ENCODE measurements at regions not wholly inside any gene's neighbourhood (a gene's known extent, or its start where the extent isn't known, plus 50 kb on each side); places are given as distances from the start of the nearest gene placed in this dataset.

DNA sequence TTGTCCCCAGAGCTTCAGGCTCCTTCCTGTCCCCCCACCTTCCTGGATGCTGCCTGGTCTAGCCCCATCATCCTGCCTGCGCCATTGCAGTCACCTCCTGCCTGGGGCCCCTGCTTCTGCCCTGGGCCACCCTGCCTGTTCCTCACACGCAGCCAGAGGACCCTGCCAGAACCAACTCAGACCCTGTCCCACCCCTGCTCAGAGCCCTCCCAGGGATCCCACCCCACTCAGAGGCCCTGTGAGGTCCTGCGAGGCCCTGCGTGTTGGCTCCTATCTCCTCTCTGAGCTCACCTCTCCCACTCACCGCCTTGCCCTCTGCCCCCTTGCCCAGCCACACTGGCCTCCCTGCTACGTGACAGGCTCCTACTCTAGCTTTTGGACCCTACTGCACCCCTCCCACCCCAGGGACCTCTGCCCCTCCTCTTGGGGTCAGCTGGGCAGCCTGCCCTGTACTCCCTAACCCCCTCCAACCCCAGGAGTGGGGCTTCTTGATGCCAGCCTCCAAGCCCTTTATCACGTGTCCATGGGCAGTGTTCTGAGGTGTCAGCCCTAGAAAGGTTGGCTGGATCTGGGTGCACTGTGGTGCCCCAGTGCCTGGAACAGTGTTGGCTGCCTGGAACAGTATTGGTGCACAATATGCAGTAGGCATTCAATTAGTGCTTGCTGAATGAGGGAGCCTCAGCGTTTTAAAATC, 68.3 kb downstream of the CEBPB start:
- DNase-seq (ENCODE audit: low spot score): no peak

DNA sequence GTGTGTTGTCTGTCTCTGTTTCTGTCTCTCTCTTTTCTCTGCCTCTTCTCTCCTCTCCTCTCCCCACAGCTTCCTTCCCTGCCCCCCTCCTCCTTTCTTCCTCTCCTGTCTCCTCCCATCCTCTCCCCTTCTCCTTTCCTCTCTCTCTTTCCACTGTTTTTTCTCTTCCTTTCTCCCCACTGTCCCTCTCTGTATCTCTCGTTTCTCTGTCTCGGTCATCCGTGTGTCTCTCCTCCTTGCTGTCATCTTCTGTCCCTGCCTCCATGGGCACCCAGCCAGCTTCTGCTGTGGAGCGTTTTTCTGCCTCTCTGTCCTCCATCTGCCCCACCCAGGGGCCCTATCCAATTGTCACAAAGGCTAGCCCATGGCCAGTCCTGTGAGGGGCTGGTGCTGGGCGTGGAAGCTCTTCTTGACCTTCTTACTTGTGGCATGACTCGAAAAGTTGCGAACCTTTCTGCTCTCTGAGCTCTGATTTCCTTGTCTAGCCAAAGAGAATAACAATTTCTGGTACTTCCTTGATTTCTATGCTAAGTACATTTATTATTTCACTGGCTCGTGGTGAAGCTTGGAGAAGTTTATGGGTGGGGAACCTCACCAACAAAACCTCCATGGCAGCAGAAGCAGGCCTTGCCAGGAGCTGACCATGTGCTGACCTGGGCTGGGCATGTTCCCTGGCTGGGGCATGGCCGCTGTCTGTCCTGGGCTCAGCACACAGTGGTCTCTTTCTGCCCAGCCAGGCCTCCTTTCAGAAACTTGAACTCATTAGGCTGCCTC, 69.3 kb downstream of the CEBPB start:
- no peak for DNase-seq (ENCODE audit: low spot score)

- DNase-seq (ENCODE audit: low spot score): no peak
These were observed 70.0 kb downstream of the CEBPB start for GRCh38 chr20:50260479-50261221.

DNA sequence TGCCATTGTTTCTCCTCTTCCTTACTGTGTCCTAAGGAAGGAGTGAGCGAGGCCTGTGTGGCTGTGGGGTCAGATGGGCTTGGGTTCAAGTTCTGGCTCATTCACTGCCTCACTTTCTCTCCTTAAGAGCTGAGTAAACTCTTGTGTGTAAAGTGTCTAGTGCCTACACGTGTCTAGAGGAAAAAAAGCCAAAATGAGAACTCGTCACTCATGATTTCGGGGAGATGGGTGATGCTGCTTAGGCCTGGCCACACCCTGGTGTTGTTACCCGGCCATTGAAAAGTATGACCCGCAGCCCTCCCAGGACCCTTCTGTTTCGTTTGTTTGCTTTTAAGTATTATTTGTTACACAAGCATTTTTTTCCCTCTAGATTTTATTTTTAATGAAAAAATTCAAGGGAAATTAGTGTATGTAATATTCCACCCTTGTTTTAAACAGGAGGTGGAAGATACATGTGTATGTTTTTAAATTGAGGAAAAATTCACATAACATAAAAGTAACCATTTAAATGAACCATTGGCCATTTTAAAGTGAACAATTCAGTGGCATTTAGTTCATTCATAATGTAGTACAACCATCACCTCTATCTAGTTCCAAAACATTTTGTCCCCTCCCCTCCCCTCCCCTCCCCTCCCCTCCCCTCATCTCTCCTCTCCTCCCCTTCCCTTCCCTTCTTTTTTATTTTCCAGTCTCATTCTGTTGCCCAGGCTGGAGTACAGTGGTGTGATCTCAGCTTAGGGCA, 71.0 kb downstream of the CEBPB start:
- DNase-seq (ENCODE audit: low spot score): no peak

DNA sequence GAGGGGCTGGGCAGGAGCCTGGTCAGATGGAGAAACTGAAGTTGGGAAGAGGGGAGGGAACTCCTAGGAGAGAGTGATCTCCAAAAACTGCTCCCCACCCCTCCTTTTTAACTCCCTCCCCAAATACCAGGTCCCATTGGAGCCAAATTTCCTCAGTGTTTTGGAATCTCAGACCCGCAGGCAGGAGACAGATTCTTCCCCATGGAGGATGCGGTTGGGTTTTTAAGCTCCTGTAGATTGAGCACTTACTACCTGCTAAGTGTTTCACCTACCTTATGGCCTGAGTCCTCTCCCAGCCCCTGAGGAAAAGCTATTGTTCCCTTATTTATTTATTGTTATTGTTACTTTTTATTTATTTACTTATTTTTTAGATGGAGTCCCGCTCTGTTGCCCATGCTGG, 73.2 kb downstream of the CEBPB start:
- DNase-seq (ENCODE audit: low spot score): no peak

DNA sequence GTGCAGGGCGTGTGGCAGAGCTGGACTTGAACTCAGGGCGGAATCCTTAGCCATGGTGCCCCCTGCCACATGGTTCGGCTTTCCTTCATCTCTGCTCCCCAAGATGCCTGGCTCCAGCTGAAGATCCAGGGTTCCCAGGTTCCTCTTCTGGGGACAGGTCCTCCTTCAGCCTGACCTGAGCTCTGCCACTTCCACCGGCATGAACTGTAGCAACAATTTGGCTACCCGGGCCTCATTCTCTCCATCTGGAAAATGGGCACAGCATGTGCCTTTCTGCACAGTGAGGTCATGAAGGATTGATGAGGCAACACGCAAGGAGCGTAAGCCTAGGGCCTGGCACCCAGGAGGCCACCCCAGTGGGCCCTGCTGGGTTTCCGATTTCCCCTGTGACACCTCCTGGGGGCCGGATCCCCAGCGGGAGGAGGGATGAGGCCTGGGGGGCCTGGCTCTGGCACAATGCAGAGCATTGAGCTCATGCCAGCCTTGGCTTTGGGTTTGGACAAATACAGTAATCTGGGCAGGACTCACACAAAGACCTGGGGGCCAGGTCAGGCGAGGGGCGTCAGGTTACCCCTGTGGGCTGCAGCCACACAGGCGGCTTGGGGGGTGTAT, 74.0 kb downstream of the CEBPB start:
- no peak for DNase-seq (ENCODE audit: low spot score)

- DNase-seq (ENCODE audit: low spot score): no peak
These were observed 74.8 kb downstream of the CEBPB start for GRCh38 chr20:50265245-50265946.

- no peak for DNase-seq (ENCODE audit: low spot score)
These were observed 75.8 kb downstream of the CEBPB start for GRCh38 chr20:50266293-50267040.

DNA sequence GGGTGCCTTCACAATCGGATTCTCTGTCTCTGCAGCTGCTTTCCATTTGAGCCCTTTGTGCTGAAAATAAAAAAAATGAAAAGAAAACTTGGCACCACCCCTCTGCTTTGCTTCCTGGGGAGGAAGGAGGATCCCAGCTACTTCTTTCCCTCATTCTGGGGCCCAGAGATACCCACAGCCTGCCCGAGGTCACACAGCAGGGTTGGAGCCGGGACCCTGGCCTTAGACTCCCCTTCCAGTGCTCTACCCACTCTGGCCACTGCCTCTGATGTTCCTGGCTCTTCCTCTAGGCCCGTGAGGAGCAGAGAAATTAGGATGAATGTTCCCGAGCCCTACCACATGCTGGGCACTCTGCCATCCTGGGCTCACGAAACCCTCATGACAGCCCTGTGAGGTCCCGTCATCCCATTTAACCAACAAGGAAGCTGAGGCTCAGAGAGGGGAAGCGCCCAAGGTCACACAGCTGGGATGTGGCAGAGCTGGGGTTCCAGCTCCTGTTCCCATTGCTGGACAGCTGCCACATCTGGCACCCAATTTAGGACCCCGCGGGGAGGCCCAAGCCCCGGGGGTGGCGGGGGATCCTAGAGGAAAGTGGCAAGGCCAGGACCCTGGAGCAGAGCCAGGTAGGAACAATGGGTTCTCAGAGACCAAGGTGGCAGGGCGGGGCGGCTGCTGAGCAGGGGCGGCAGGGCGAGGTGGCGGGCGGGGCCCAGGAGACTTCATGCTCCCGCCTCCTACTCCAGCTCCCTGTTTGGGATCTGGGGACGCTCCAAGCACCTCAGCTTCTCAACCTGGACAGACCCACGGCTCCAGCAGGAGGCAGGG, 76.6 kb downstream of the CEBPB start:
- no peak for DNase-seq (ENCODE audit: low spot score)

DNA sequence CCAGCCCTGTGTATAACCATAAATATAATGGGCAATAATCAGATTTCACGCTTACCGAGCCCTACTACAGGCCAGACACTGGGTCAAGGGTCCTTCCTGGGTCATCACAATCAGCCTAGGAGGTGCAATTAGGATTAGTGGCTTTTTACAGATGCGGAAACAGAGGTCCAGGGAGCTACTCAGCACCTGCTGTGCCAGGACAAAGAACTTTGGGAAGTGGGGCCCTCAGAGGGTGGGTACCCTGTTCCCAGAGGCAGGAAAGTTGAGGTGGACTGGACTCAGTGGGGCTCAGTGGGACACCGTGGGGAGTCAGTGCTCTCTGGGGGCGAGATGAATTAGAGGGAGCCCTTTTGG, 77.2 kb downstream of the CEBPB start:
- DNase-seq (ENCODE audit: low spot score): no peak

- no peak for DNase-seq (ENCODE audit: low spot score)
These were observed 78.7 kb downstream of the CEBPB start for GRCh38 chr20:50269091-50270033.

DNA sequence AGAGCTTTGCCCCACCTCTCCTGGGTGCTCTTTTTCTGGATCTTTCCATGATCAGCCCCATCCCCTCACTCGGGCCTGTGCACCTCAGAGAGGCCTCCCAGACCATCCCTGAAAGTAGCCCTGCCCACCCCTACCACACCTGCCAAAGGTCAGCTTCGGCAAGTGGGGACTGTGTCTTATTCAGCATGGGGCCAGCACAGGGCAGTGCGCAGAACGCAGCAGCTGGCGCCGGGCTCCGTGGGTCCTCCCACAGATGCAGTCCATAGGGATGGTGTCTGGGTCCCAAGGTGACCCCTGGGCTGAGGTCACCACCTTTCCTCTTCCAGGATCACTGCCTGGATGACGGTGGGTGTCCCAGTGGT, 79.4 kb downstream of the CEBPB start:
- no peak for DNase-seq (ENCODE audit: low spot score)

- no peak for DNase-seq (ENCODE audit: low spot score)
These were observed 79.9 kb downstream of the CEBPB start for GRCh38 chr20:50270569-50270968.

DNA sequence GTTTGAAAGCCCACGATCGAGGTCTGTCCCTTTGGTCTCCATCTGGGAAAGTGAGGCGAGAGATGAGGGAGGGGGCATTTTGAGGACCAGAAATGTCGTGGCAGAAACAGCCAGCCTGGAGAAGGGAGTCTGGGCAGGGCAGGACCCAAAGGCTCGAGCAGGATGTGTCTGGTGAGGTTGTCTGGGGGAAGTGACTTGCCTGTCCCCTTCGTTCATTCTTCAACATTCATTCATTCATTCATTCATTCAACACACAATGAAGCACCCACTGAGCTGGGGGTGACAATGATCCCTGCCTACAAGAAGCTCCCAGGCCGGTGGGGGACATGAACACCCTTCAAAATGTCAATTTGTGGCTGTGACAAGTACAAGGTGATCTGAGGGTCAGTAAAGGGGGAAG, 80.5 kb downstream of the CEBPB start:
- no peak for DNase-seq (ENCODE audit: low spot score)

- no peak for DNase-seq (ENCODE audit: low spot score)
These were observed 81.0 kb downstream of the CEBPB start for GRCh38 chr20:50271612-50272011.

- no peak for DNase-seq (ENCODE audit: low spot score)
These were observed 81.5 kb downstream of the CEBPB start for GRCh38 chr20:50272030-50272723.

DNA sequence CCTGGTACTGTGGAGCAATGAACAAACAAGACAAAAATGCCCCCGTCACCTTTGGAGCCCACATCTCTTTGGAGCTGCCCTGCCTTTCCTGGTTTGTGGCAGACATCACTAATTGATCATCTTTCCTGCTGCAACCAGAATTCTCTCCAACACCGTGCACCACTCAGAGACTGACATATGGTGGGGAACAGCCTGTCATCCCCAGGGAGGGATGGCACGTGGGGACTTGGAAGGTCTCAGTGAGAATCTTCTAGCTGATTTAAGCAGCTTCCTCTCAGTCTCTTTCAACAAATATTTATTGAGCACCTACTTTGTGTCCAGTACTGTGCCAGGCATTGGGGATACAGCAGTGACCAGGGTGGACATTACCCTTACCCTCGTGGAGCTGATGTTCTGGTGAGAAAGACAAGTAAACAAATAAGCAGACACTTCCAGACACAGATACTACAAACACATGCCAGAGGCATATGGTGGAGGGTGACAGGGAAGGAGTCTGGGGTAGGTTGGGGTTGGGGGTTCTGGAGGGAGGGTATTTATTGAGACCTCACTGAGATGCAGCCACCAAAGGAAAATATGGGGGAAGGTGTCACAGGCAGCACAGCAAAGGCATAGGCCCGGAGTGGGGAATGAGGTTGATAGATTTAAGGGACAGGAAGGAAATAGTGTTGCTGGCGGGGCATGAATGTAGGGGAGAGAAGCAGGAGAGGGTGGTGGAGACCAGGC, 82.3 kb downstream of the CEBPB start:
- DNase-seq (ENCODE audit: low spot score): no peak

All from CD4-positive, alpha-beta T cell treated with Interleukin-2 at 100 ng/mL for 4 hours (primary cell).